HEK293T (cell line): ENCODE measurements at regions not wholly inside any gene's neighbourhood (a gene's known extent, or its start where the extent isn't known, plus 50 kb on each side); places are given as distances from the start of the nearest gene placed in this dataset.

Experiments
- CTBP1 ChIP-seq: fragments of 450-650 bp; IDR thresholded peaks from 2 replicates; pipeline ENCODE4 v1.6.1; 2016; ENCODE audit warnings: borderline replicate concordance
- ELF4 ChIP-seq: fragments of 450-650 bp; IDR thresholded peaks from 2 replicates; pipeline ENCODE4 v1.6.1; 2017; ENCODE audit warnings: antibody characterized with exemption
- FOXK2 ChIP-seq: fragments of 450-650 bp; IDR thresholded peaks from 2 replicates; pipeline ENCODE4 v1.6.1; 2016; ENCODE audit warnings: mild to moderate bottlenecking
- FOXM1 ChIP-seq: fragments of 450-650 bp; IDR thresholded peaks from 2 replicates; pipeline ENCODE4 v1.6.1; 2017; ENCODE audit warnings: mild to moderate bottlenecking, borderline replicate concordance
- HDGF ChIP-seq: fragments of 450-650 bp; IDR thresholded peaks from 2 replicates; pipeline ENCODE4 v1.6.1; 2017; ENCODE audit warnings: antibody characterized with exemption, borderline replicate concordance
- NFRKB ChIP-seq: fragments of 450-650 bp; IDR thresholded peaks from 2 replicates; pipeline ENCODE4 v1.6.1; 2016; ENCODE audit warnings: mild to moderate bottlenecking, moderate library complexity
- SP1 ChIP-seq: fragments of 450-650 bp; IDR thresholded peaks from 2 replicates; pipeline ENCODE4 v1.6.1; 2017
- SUZ12 ChIP-seq: fragments of 450-650 bp; IDR thresholded peaks from 2 replicates; pipeline ENCODE4 v1.6.1; 2016; ENCODE audit warnings: mild to moderate bottlenecking
- TARDBP ChIP-seq: fragments of 450-650 bp; IDR thresholded peaks from 2 replicates; pipeline ENCODE4 v1.6.1; 2016
- ZNF384 ChIP-seq: fragments of 450-650 bp; IDR thresholded peaks from 2 replicates; pipeline ENCODE4 v1.6.1; 2016
- TF ChIP-seq, protein P1 (sequence below): fragments of 450-650 bp; IDR thresholded peaks from 2 replicates; pipeline ENCODE4 v1.6.1; 2016

DNA sequence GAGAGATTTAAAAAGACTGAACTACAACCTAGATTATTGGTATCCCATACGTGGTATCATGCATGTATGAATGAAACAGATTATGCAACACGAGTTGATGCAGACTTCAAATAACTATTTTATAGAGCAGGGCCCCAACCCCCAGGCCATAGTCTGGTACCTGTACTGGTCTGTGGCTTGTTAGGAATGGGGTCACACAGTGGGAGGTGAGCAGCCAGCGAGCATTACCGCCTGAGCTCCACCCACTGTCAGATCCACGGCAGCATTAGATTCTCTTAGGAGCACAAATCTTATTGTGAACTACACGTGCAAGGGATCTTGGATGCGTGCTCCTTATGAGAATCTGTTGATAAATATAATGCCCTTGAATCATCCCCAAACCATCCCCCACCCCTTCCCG, 320.2 kb downstream of the TBC1D4 start:
- no peak for TF ChIP-seq TARDBP
- no peak for TF ChIP-seq CTBP1
- TF ChIP-seq SP1, result no peak
- TF ChIP-seq FOXM1, result no peak
- no peak for TF ChIP-seq FOXK2
- TF ChIP-seq HDGF, result no peak
- TF ChIP-seq ELF4, result no peak
- TF ChIP-seq, protein P1, sequence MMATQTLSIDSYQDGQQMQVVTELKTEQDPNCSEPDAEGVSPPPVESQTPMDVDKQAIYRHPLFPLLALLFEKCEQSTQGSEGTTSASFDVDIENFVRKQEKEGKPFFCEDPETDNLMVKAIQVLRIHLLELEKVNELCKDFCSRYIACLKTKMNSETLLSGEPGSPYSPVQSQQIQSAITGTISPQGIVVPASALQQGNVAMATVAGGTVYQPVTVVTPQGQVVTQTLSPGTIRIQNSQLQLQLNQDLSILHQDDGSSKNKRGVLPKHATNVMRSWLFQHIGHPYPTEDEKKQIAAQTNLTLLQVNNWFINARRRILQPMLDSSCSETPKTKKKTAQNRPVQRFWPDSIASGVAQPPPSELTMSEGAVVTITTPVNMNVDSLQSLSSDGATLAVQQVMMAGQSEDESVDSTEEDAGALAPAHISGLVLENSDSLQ, result no peak
- no peak for TF ChIP-seq NFRKB
- TF ChIP-seq SUZ12, result no peak
- no peak for TF ChIP-seq ZNF384
